Activated naive CD8-positive, alpha-beta T cell (primary cell): ENCODE measurements at regions not wholly inside any gene's neighbourhood (a gene's known extent, or its start where the extent isn't known, plus 50 kb on each side); places are given as distances from the start of the nearest gene placed in this dataset.
"Not testable (repeated sequence)": the region's sequence is repeated elsewhere in the genome, so short reads cannot be mapped to it uniquely, and the experiment has no call there.

Source experiments
- H3K27ac Mint-ChIP-seq: one replicate; pipeline ENCODE4 v1.8.0; 2021; ENCODE audit warnings: mixed read lengths
- H3K27me3 Mint-ChIP-seq: one replicate; pipeline ENCODE4 v1.8.0; 2021; ENCODE audit warnings: mixed read lengths
- H3K36me3 Mint-ChIP-seq: one replicate; pipeline ENCODE4 v1.8.0; 2021; ENCODE audit warnings: mixed read lengths
- H3K4me1 Mint-ChIP-seq: one replicate; pipeline ENCODE4 v1.8.0; 2021; ENCODE audit warnings: low read depth, mixed read lengths
- H3K4me3 Mint-ChIP-seq: one replicate; pipeline ENCODE4 v1.8.0; 2021; ENCODE audit warnings: mild to moderate bottlenecking, mixed read lengths
- H3K9me3 Mint-ChIP-seq: one replicate; pipeline ENCODE4 v1.8.0; 2021; ENCODE audit warnings: low read depth, mixed read lengths

DNA sequence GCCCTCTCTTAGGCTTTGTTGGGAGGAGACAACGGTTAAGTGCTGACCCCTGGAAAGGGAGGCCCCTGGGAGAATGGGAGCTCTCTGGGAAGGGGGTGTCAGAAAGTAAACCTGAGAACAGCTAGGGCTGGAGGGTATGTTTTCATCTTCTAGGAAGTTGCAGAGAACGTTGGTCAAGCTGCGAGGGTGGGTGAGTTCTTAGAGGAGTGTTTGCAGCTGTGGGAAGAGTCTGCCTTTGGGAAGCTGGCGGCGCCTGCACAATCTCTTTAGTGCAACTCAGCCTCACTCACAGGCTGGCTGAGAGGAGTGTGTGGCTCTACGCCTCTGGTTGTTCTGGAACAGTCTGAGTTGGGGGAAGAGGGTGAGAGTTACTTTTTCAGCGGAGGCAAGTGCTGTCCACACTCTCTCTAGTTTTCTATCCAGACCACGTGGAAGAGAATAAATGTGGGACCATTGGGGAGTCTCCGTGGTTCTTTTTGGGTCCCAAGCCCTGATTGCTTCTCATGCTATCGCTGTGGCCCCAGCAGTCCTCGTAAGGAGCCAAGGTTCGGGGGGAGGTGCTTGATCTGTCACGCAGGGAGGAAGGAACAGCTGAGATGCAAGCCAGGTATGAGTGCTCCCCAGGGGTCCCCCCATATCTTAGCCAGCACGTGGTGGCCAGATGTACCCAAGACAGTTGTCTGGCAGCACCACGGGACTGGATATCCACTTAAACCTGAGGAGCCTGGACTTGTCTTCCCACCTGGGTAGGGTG is 237.2 kb downstream of the BUB3 start:
- Mint-ChIP-seq H3K36me3 (peaks cover 10% of the 10 kb centered on the region), H3K4me3 (no peak overlapping the region), H3K27ac (no peak overlapping the region), H3K27me3 (no peaks in the 10 kb centered on the region), H3K9me3 (peaks cover 7% of the 10 kb centered on the region), H3K4me1 (no peaks in the 10 kb centered on the region)

DNA sequence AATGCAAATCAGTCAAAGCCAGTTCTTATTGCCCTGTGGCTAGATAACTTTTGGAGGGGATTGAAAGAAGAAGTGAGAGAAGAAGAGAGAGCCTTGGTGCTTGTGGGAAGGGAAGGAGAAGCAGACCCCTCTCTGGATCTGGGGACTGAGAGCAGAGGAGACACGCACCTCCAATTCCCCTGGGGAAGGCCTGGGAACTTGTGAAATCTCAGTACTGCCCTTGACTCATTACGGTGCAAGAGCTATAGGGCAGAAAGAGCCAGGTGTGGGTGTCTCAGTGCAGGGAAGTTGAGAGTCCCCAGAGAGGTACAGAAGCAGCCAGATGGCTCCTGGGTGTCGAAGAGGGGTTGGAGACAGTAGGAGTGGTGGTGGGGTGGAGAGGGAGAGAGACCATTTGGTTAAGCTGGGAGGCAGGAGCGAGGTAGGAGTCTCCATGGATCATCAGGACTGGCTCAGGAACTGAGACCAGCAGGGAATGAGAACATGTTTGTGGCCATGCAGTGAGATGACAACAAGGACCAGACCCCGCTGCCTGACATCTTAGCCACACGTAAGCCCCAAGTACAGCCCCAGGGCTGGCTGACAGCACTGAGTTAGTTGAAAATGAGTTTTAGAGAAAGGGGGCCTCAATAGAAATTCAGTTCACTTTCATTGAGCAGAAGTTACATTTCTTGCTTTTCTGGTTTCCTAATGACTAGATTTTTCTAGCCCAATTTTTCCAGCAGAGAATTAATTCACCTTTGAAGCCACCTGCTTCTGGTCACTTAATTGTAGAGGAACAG is 238.2 kb downstream of the BUB3 start:
- H3K27me3 Mint-ChIP-seq, result no peaks in the 10 kb centered on the region
- no peak overlapping the region for H3K27ac Mint-ChIP-seq
- no peaks in the 10 kb centered on the region for H3K4me1 Mint-ChIP-seq
- peaks cover 4% of the 10 kb centered on the region for H3K9me3 Mint-ChIP-seq
- peaks cover 7% of the 10 kb centered on the region for H3K36me3 Mint-ChIP-seq
- no peak overlapping the region for H3K4me3 Mint-ChIP-seq

DNA sequence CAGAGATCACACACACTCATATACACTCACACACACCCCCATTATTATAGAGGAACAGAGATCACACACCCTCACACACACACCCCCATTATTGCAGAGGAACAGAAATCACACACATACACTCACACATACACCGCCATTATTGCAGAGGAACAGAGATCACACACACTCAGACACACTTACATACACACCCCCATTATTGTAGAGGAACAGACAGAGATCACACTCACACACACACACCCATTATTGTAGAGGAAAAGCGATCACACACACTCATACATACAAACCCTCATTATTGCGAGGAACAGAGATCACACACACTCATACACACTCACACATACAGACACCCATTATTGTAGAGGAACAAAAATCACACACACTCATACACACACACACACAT is 239.0 kb downstream of the BUB3 start:
- no peaks in the 10 kb centered on the region for H3K27me3 Mint-ChIP-seq

DNA sequence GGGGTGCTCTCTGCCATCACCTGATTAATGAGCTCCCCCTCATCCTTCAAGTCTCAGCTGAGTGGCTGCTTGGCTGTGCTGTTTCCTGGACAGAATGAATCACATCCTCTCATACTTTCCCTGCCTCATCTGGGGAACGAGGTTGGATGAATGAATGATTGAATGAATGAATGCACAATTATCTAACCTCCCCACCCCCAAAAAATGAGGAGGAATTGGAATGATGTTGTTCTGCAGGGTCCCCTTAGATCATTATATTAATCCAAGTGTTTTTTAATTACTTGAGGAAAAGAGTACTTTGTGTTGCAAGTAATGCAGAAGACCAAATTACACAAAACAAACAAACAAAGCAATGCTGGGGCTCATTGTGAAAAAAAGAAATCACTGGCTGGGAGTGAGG is 240.2 kb downstream of the BUB3 start:
- Mint-ChIP-seq H3K4me3 (no peak overlapping the region), H3K9me3 (peaks cover 4% of the 10 kb centered on the region), H3K27ac (no peak overlapping the region), H3K27me3 (no peaks in the 10 kb centered on the region), H3K36me3 (peaks cover 1% of the 10 kb centered on the region), H3K4me1 (no peaks in the 10 kb centered on the region)

More for the DNA sequence above, 239.0 kb downstream of the BUB3 start:
- no peak overlapping the region for H3K27ac Mint-ChIP-seq
- H3K4me1 Mint-ChIP-seq, result no peaks in the 10 kb centered on the region
- H3K9me3 Mint-ChIP-seq, result peaks cover 4% of the 10 kb centered on the region
- no peak overlapping the region for H3K4me3 Mint-ChIP-seq
- H3K36me3 Mint-ChIP-seq, result peaks cover 4% of the 10 kb centered on the region

DNA sequence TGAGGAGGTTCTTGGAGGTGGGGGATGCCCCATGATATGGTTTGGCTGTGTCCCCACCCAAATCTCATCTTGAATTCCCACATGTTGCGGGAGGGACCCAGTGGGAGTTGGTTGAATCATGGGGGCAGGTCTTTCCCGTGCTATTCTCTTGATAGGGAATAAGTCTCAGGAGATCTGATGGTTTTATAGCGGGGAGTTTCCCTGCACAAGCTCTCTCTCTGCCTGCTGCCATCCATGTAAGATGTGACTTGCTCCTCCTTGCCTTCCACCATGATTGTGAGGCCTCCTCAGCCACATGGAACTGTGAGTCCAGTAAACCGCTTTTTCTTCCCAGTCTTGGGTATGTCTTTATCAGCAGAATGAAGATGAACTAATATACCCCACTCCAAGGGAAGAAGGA is 241.0 kb downstream of the BUB3 start:
- H3K4me3 Mint-ChIP-seq, H3K9me3 Mint-ChIP-seq, H3K4me1 Mint-ChIP-seq, H3K27ac Mint-ChIP-seq, H3K36me3 Mint-ChIP-seq, H3K27me3 Mint-ChIP-seq: not testable (repeated sequence)

DNA sequence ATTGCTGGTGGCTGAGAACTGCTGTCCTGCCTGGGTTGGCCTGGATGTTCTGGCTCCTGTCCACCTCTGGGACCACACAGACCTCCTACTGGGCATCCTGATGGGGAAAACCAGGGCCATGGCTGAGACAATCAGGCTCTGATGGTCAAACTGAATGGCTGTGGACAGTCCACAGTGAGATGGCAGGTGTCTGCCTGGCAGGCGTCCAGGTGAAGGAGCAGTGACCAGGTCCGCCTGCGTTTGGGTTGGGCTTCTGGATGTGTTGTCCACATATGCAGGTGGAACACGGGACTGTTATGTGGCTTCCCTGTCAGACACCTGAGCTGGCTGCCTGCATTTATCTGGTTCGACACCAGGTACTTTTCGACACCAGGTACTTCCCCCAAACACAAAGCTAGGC is 241.7 kb downstream of the BUB3 start:
- no peaks in the 10 kb centered on the region for H3K36me3 Mint-ChIP-seq
- no peak overlapping the region for H3K4me3 Mint-ChIP-seq
- H3K9me3 Mint-ChIP-seq, result peaks cover 4% of the 10 kb centered on the region
- no peak overlapping the region for H3K27ac Mint-ChIP-seq
- H3K27me3 Mint-ChIP-seq, result no peaks in the 10 kb centered on the region
- H3K4me1 Mint-ChIP-seq, result no peaks in the 10 kb centered on the region

DNA sequence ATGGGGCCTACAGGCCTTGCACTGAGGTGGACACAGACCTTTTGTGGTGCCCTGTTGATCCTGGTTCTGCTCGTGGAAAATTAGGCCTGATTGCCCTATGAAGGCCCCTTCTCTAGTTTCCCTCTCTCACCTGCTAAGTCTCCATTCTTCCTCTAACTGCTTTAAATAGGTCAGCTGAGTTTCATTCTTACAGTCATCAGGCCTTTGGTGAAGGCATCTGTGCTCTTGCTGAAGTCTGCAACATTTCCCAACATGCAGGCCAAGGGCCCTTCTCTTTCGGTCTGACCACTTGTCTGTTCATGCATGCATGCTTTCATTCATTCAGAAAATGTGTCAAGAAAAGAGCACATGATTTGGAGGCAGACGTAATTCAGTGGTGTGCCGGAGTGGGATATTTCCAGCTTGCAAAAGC is 244.0 kb downstream of the BUB3 start:
- H3K36me3 Mint-ChIP-seq, result no peaks in the 10 kb centered on the region
- no peaks in the 10 kb centered on the region for H3K27me3 Mint-ChIP-seq
- no peaks in the 10 kb centered on the region for H3K4me1 Mint-ChIP-seq
- peaks cover 4% of the 10 kb centered on the region for H3K9me3 Mint-ChIP-seq
- no peak overlapping the region for H3K27ac Mint-ChIP-seq
- no peak overlapping the region for H3K4me3 Mint-ChIP-seq

DNA sequence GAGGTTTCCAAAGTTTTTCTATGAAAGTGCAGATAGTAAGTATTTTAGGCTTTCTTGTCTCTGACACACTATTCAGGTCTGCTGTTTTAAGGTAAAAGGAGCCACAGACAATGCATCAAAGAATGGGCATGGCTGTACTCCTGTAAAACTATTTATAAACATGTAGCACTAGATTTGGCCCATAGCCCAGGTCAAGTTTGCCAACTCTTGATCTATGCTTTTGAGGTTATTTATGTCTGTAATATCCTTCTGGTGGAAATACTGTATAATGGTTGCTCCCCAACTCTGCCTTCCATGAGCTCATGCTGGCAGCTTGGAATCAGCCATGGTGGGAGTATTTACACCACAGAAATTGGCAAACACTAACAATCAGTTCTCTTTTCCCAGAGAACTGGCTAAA is 244.6 kb downstream of the BUB3 start:
- H3K4me3 Mint-ChIP-seq, result no peak overlapping the region
- no peaks in the 10 kb centered on the region for H3K27me3 Mint-ChIP-seq
- no peaks in the 10 kb centered on the region for H3K36me3 Mint-ChIP-seq
- H3K4me1 Mint-ChIP-seq, result no peaks in the 10 kb centered on the region
- H3K27ac Mint-ChIP-seq, result no peak overlapping the region
- H3K9me3 Mint-ChIP-seq, result peaks cover 7% of the 10 kb centered on the region

DNA sequence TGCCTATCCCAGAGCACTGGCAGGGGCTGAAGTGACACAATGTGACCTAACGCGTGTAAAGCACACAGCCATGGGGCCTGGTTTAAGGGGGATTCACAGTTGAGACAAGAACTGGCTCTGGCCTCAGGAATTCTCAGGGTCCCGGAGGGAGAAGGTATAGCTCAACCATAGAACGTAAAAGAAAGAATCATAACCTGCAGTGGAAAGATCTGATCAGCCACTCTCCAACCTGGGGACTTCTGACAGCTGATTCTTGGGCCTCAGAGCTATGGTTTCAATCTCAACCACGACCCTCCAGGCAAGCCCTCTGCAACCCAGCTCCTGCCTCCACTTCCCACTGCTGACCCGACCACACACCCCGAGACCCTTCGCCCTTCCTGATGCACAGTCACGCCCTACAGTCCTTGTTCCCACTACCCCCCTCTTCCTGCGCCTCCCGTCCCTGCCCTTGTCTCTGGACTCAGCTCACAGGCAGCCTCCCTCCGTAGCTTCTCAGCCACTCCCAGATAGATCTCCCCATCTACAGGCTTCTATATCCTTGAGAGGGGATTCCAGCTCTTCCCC is 245.2 kb downstream of the BUB3 start:
- Mint-ChIP-seq H3K4me1 (no peaks in the 10 kb centered on the region), H3K27me3 (no peaks in the 10 kb centered on the region), H3K27ac (no peak overlapping the region), H3K36me3 (no peaks in the 10 kb centered on the region), H3K9me3 (peaks cover 12% of the 10 kb centered on the region), H3K4me3 (no peak overlapping the region)

DNA sequence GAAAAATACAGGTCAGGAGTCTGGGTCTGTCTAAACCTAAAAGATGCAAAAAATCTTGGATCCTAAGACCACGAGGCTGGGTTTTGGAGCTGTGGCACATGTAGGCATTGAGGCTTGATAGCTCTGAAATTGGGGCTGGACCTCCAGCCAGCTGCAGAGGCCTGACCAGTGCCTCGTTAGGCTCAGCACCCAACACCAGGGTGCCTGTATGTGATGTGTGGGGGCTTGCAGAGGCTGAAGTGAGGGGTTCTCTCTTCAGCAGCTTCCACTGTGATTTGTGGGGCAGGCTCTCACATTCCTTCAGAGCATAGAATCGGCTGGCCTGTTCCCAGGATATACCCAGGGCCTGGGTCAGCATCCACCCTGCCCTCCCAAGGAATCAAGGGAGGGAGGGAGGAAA is 247.8 kb downstream of the BUB3 start:
- Mint-ChIP-seq H3K27me3 (no peaks in the 10 kb centered on the region), H3K4me1 (no peaks in the 10 kb centered on the region), H3K4me3 (no peak overlapping the region), H3K27ac (no peak overlapping the region), H3K36me3 (peaks cover 6% of the 10 kb centered on the region), H3K9me3 (peaks cover 18% of the 10 kb centered on the region)

DNA sequence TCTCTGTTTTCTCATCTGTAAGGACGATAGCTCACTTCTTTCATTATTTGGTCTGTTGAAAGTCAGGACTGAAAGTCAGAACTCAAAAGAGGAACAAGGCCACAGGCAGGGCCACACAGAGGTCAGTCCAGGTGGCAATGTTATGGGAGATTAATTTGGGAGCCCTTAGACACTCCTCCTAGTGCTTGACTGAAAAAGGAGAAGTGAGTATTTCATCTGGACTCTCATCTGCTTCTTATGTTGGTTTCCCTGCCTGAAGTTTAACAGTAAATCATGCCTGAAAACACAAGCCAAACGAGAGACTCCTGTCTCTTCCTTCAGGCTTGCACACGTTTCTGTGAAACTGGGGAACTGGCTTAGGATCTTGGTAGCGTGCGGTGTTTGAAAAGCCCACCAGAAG is 248.5 kb downstream of the BUB3 start:
- no peak overlapping the region for H3K4me3 Mint-ChIP-seq
- no peak overlapping the region for H3K27ac Mint-ChIP-seq
- H3K27me3 Mint-ChIP-seq, result no peaks in the 10 kb centered on the region
- peaks cover 18% of the 10 kb centered on the region for H3K9me3 Mint-ChIP-seq
- peaks cover 6% of the 10 kb centered on the region for H3K36me3 Mint-ChIP-seq
- H3K4me1 Mint-ChIP-seq, result no peaks in the 10 kb centered on the region

DNA sequence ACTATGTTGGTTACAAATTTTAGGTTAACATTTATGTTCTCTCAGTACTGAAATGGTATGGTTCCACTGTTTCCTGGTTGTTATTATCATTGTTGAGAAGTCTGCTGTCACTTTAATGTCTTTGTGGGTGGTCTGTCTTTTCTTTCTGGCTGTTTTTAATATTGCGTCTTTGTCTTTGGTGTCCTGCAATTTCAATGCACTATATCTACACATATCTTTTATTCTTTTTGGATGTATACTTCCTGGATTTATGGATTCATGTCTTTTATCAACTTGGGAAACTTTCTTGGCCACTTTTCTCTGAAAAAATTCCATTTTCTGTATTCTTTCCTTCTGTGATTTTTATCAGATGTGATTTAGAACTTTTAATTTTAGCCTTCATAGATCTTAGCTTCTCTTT is 250.2 kb downstream of the BUB3 start:
- Mint-ChIP-seq H3K9me3 (peaks cover 18% of the 10 kb centered on the region), H3K4me1 (no peaks in the 10 kb centered on the region), H3K4me3 (no peak overlapping the region), H3K27ac (no peak overlapping the region), H3K36me3 (peaks cover 6% of the 10 kb centered on the region), H3K27me3 (no peaks in the 10 kb centered on the region)

DNA sequence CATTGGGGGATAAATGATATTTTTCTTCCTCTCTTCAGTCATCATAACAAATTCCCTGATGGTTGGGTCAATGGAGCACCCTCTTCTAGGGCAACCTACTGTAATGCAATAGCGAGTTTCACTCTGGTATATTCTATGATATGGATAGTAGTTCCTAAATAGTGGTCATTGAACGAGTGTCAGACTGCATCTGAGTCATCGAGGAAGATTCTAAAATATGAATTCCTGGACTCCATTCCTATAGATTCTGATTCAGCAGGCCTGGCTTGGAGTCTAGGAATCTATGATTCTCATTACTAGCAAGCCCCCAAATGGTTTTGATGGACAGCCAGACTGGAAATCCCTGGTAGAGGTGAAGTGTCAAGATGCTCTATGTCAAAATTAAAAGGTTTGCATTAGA is 254.5 kb downstream of the BUB3 start:
- H3K4me1 Mint-ChIP-seq, result no peaks in the 10 kb centered on the region
- no peaks in the 10 kb centered on the region for H3K27me3 Mint-ChIP-seq
- H3K36me3 Mint-ChIP-seq, result peaks cover 6% of the 10 kb centered on the region
- H3K27ac Mint-ChIP-seq, result no peak overlapping the region
- peaks cover 16% of the 10 kb centered on the region for H3K9me3 Mint-ChIP-seq
- no peak overlapping the region for H3K4me3 Mint-ChIP-seq

DNA sequence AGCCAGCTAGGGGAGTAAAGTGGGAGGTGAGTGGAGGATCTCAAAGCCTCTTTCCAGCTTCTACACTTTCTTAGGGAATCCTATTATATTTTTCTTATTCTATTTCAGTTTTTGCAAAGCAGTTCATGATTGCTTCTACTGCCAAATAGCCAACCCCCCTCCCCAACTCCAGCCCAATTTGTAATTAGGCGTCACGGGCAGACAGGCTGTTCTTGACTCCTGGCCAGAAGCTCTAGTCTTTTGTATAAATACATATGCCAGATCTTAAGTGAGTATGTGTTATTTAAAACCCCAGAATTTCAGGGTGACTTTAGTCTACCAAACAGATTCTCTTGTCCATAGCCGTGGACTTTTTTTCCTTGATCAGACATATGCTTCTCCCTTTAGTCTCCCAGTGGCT is 255.2 kb downstream of the BUB3 start:
- Mint-ChIP-seq H3K9me3 (peaks cover 10% of the 10 kb centered on the region), H3K36me3 (peaks cover 6% of the 10 kb centered on the region), H3K4me1 (no peaks in the 10 kb centered on the region), H3K4me3 (no peak overlapping the region), H3K27ac (no peak overlapping the region), H3K27me3 (no peaks in the 10 kb centered on the region)

DNA sequence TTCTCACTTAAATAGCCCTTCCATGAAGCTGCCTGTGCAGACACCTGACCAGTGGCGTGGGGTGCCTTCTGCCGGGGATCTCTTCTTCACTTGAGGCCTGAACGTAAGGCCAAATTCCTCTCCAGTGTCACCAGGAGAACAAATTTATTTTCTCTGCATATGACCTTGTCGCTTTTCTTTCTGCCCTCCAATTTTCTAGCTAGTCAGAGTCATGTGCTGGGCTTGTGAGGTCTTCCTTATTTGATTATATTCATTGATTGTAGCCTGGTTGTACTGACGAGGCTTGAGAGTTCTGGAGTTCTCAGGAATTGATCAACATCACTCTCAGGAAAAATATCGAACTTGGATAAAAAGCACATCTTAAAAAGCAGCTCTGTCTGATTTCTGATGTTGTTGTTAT is 255.7 kb downstream of the BUB3 start:
- H3K27ac Mint-ChIP-seq, result no peak overlapping the region
- no peak overlapping the region for H3K4me3 Mint-ChIP-seq
- peaks cover 3% of the 10 kb centered on the region for H3K36me3 Mint-ChIP-seq
- no peaks in the 10 kb centered on the region for H3K4me1 Mint-ChIP-seq
- H3K9me3 Mint-ChIP-seq, result peaks cover 5% of the 10 kb centered on the region
- no peaks in the 10 kb centered on the region for H3K27me3 Mint-ChIP-seq
